MM.1S (cell line): ENCODE measurements at regions not wholly inside any gene's neighbourhood (a gene's known extent, or its start where the extent isn't known, plus 50 kb on each side); places are given as distances from the start of the nearest gene placed in this dataset.

ENCODE experiments used
- DNase-seq: peaks from one replicate; pipeline ENCODE4 v3.0.0-alpha.2; 2015
- H2AFZ ChIP-seq: fragments of 300-600 bp; sonication (generic); 2 replicates; pipeline ENCODE4 v1.6.0; 2016; ENCODE audit warnings: antibody characterized with exemption, low read length
- H3F3A ChIP-seq: fragments of 300-600 bp; sonication (generic); 2 replicates; pipeline ENCODE4 v1.6.1; 2016; ENCODE audit warnings: mild to moderate bottlenecking, antibody characterized with exemption, low read length, moderate library complexity, mixed read lengths; ENCODE audit not compliant: insufficient read depth
- H3K27ac ChIP-seq: fragments of 300-600 bp; sonication (generic); 2 replicates; pipeline ENCODE4 v1.5.1; 2016; ENCODE audit warnings: mild to moderate bottlenecking, low read length
- H3K27me3 ChIP-seq: fragments of 300-600 bp; sonication (generic); replicated peaks from 2 replicates; pipeline ENCODE4 v1.6.0; 2016; ENCODE audit warnings: low read length; ENCODE audit not compliant: insufficient read depth
- H3K36me3 ChIP-seq: fragments of 300-600 bp; sonication (generic); replicated peaks from 2 replicates; pipeline ENCODE4 v1.6.1; 2016; ENCODE audit warnings: mild to moderate bottlenecking, low read length, mixed read lengths; ENCODE audit not compliant: insufficient read depth
- H3K4me1 ChIP-seq: fragments of 300-600 bp; sonication (generic); 2 replicates; pipeline ENCODE4 v1.6.1; 2016; ENCODE audit warnings: low read length, mixed read lengths
- H3K4me2 ChIP-seq: fragments of 300-600 bp; sonication (generic); 2 replicates; pipeline ENCODE4 v1.6.0; 2016; ENCODE audit warnings: low read depth, low read length
- H3K4me3 ChIP-seq: fragments of 300-600 bp; sonication (generic); 2 replicates; pipeline ENCODE4 v1.5.1; 2016; ENCODE audit warnings: low read length, mixed read lengths
- H3K79me2 ChIP-seq: fragments of 300-600 bp; sonication (generic); 2 replicates; pipeline ENCODE4 v1.6.1; 2016; ENCODE audit warnings: mixed run types, low read length, mixed read lengths
- H3K9ac ChIP-seq: fragments of 300-600 bp; sonication (generic); 2 replicates; pipeline ENCODE4 v1.6.1; 2016; ENCODE audit warnings: low read length, mixed read lengths
- H3K9me2 ChIP-seq: fragments of 300-600 bp; sonication (generic); replicated peaks from 2 replicates; pipeline ENCODE4 v1.6.1; 2016; ENCODE audit warnings: mild to moderate bottlenecking, low read length, mixed read lengths; ENCODE audit not compliant: insufficient read depth
- H3K9me3 ChIP-seq: fragments of 300-600 bp; sonication (generic); replicated peaks from 2 replicates; pipeline ENCODE4 v1.6.1; 2016; ENCODE audit warnings: mild to moderate bottlenecking, low read length, mixed read lengths; ENCODE audit not compliant: insufficient read depth
- H4K20me1 ChIP-seq: fragments of 300-600 bp; sonication (generic); 2 replicates; pipeline ENCODE4 v1.6.1; 2016; ENCODE audit warnings: mild to moderate bottlenecking, low read length, moderate library complexity, mixed read lengths; ENCODE audit not compliant: insufficient read depth
- EZH2 ChIP-seq: fragments of 300-600 bp; sonication (generic); optimal IDR thresholded peaks from 2 replicates; pipeline ENCODE3; 2017; ENCODE audit warnings: low read depth, mild to moderate bottlenecking, antibody characterized with exemption, low read length, mixed read lengths
- EZH2phosphoT487 ChIP-seq: fragments of 300-600 bp; sonication (generic); IDR thresholded peaks from 2 replicates; pipeline ENCODE4 v1.6.1; 2018; ENCODE audit warnings: antibody characterized with exemption, low read length
- TF ChIP-seq, protein P1 (sequence below): fragments of 300-600 bp; sonication (generic); IDR thresholded peaks from 2 replicates; pipeline ENCODE4 v1.5.1; 2016; ENCODE audit warnings: antibody characterized with exemption, low read length, mixed read lengths

DNA sequence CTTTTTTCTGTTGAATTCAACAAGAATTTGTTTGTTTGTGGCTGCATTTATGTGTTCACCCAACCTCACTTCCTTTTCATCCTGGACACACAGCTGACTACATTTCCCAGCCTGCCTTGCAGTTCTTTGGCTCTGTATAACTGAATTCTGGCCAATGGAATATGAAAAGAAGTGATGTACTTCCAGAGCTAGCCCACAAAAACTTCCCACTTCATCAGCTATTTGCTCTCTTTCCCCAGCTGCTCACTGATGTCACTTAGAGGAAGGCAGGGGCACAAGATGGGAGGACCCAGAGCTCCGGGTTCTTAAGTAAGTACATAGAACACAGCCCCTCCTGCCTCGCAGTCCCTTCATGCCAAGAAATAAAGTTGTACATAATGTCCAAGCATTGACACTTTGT is 235.0 kb upstream of the FGGY start:
- Histone ChIP-seq H2AFZ (no peak overlapping the region), H3K79me2 (no peaks in the 10 kb centered on the region), H4K20me1 (no peaks in the 10 kb centered on the region), H3K4me3 (no peak overlapping the region), H3F3A (no peaks in the 10 kb centered on the region), H3K4me2 (no peak overlapping the region), H3K4me1 (peaks cover 11% of the 10 kb centered on the region; the same call in 1 of the 2 replicates), H3K36me3 (no peaks in the 10 kb centered on the region), H3K9me3 (no peaks in the 10 kb centered on the region), H3K27me3 (no peaks in the 10 kb centered on the region), H3K9ac (no peak overlapping the region), H3K9me2 (no peaks in the 10 kb centered on the region), H3K27ac (no peak overlapping the region)
- no peak for DNase-seq
- TF ChIP-seq EZH2 (no peak), EZH2phosphoT487 (no peak)
- TF ChIP-seq, protein P1, sequence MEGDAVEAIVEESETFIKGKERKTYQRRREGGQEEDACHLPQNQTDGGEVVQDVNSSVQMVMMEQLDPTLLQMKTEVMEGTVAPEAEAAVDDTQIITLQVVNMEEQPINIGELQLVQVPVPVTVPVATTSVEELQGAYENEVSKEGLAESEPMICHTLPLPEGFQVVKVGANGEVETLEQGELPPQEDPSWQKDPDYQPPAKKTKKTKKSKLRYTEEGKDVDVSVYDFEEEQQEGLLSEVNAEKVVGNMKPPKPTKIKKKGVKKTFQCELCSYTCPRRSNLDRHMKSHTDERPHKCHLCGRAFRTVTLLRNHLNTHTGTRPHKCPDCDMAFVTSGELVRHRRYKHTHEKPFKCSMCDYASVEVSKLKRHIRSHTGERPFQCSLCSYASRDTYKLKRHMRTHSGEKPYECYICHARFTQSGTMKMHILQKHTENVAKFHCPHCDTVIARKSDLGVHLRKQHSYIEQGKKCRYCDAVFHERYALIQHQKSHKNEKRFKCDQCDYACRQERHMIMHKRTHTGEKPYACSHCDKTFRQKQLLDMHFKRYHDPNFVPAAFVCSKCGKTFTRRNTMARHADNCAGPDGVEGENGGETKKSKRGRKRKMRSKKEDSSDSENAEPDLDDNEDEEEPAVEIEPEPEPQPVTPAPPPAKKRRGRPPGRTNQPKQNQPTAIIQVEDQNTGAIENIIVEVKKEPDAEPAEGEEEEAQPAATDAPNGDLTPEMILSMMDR = no peak

DNA sequence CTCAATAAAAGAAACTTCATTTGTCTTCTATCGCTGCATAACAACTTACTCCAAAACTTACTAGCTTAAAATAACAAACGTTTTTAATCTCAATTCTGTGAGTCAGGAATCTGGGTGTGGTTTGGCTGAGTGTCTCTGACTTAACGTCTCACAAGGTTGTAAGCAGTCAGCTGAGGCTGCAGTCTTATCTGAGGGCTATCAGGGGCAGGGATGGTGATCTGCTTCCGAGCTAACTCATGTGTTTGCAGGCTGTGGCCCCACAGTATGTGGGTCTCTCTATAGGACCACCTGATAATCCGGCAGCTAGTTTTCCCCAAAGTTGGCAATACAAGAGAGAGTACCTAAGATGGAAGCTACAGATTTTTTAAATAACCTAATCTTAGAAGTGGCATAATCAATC is 234.2 kb upstream of the FGGY start:
- H3K9me2 ChIP-seq = no peaks in the 10 kb centered on the region
- H4K20me1 ChIP-seq = no peaks in the 10 kb centered on the region
- no peak overlapping the region for H3K9ac ChIP-seq
- peaks cover 11% of the 10 kb centered on the region; the same call in 1 of the 2 replicates for H3K4me1 ChIP-seq
- H3K4me3 ChIP-seq = no peak overlapping the region
- DNase-seq = no peak
- H2AFZ ChIP-seq = no peak overlapping the region
- no peaks in the 10 kb centered on the region for H3K9me3 ChIP-seq
- H3K4me2 ChIP-seq = no peak overlapping the region
- H3F3A ChIP-seq = no peaks in the 10 kb centered on the region
- H3K79me2 ChIP-seq = no peaks in the 10 kb centered on the region
- TF ChIP-seq EZH2 = no peak
- no peak for TF ChIP-seq EZH2phosphoT487
- TF ChIP-seq, protein P1 = no peak
- no peak overlapping the region for H3K27ac ChIP-seq
- no peaks in the 10 kb centered on the region for H3K27me3 ChIP-seq
- H3K36me3 ChIP-seq = no peaks in the 10 kb centered on the region

DNA sequence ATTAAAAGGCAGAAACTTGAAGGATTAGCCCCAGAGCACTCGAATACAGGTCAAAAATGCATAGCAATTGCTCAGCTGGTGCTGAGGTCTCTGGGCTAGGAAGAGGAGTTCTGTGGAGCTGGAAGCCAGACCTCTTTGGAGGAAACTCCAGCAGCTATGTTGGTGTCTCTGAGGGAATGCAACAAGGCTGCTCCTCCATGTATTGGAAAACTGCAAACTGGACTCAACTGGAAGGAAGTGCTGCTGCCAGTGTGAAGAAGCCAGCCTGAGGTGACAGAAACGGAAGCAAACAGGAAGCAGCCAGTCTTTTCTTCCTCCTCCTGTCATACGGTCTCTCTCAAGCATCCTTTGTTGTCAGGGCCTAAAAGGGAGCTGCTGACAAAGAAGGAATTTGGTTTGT is 233.4 kb upstream of the FGGY start:
- no peak overlapping the region for H3K9ac ChIP-seq
- no peaks in the 10 kb centered on the region for H3F3A ChIP-seq
- H3K9me3 ChIP-seq = no peaks in the 10 kb centered on the region
- H3K79me2 ChIP-seq = no peaks in the 10 kb centered on the region
- no peaks in the 10 kb centered on the region for H3K36me3 ChIP-seq
- TF ChIP-seq, protein P1 = no peak
- no peak for TF ChIP-seq EZH2phosphoT487
- no peak for TF ChIP-seq EZH2
- peaks cover 11% of the 10 kb centered on the region; the same call in 1 of the 2 replicates for H3K4me1 ChIP-seq
- H3K27ac ChIP-seq = no peak overlapping the region
- H3K4me3 ChIP-seq = no peak overlapping the region
- H3K4me2 ChIP-seq = no peak overlapping the region
- DNase-seq = no peak
- H3K9me2 ChIP-seq = no peaks in the 10 kb centered on the region
- H2AFZ ChIP-seq = no peak overlapping the region
- no peaks in the 10 kb centered on the region for H4K20me1 ChIP-seq
- H3K27me3 ChIP-seq = no peaks in the 10 kb centered on the region
